HG03103 (cell line): ENCODE measurements at regions not wholly inside any gene's neighbourhood (a gene's known extent, or its start where the extent isn't known, plus 50 kb on each side); places are given as distances from the start of the nearest gene placed in this dataset.

Source experiments
- ATAC-seq: cut with Tn5 transposase; IDR thresholded peaks from one replicate; pipeline ENCODE4 v1.9.1; 2021; ENCODE audit warnings: low read depth; ENCODE audit not compliant: unreplicated experiment

DNA sequence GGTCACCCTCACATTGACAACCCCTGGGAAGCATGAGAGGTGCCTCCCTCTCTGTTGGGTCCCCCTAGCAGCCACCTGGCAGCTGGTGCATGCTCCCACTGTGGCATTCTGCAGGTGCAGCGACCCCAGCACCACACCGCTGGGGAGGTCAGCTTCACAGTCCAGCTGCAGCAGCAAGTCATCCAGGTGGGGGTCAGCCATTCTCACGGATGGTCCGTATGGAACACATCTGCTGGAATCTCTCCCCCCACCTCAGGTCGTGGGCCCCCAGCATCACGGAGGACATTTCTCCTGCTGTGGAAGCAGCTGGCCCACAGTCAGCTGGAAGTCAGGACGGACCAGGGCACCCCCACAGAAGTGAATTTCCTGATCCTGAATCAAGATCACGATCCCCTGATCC lies 201.3 kb downstream of the COG6 start:
- ATAC-seq, result no peak

DNA sequence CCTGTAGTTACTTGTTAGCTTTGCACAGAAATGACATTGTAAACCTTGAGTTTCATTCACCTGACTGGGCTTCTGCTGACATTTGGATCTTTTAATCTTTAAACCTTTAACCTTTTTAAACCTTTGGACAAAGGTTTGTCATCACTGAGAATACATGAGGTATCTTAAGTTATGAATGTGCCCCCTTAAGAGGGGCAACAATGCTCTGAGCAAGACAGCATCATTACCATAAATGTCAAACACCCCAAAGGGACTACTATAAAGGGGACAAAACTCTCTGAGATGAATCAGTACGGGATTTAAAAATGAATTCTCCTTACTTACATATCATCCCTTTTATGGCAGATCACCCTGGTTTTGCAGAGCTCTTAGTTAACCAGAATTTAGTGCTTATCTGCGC lies 203.3 kb downstream of the COG6 start:
- no peak for ATAC-seq

DNA sequence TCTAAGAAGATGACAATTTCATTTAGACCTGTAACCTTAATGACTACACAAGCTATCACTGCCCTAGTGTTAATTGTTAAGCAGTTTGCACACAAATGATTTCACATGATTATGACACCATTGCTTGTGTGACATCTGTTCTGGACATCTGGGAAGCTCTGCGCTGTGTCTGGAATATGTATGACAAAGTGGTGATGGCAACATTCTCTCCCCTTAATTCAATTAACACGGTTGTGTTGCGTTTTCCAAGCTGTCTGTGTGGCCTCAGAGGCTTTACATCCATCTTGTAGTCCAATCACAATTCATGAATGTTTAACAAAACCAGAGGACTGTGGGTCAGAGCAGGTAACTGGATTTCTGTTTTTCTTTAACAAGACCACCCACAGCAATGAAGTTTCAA lies 204.4 kb downstream of the COG6 start:
- no peak for ATAC-seq

- ATAC-seq, result no peak
These were observed 207.4 kb downstream of the COG6 start for GRCh38 chr13:39862900-39863299.

DNA sequence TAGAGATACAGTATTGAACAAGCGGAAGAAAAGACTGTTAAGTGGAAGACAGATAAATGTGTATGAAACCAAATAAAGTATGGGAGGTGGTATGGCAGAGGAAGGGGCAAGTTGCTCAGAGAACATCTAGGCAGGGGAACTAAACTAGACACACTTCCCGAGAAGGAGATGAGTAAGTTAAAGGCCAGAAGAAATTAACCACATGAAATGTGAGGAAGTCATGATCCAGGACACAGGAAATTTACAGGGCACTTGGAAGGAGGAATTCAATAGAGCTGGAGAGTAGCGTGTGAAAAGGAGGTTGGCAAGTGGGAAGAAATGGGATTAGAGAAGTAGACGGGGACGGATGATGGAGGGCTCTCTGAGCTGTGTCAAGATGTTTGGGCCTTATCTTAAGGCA lies 208.8 kb downstream of the COG6 start:
- no peak for ATAC-seq

- ATAC-seq, result no peak
These were observed 211.3 kb downstream of the COG6 start for GRCh38 chr13:39866722-39867121.

DNA sequence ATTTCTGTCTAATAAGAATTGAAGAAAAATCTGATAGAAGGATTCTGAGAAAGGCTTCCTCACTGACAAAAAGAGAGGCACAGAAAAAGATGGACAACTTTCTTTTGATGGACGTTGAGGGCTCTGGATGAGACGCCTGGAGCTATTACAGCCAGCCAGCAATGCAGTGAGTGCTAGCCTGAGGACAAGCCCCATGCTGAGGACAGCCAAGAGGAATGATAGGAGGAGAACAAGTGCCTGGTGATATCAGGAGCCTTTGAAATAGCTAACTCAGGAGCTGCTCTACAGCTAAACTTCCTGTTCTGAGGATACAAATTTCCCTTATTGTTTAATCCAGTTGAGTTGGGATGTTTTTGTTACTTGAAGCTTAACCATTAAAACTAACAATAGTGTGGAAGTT lies 212.3 kb downstream of the COG6 start:
- no peak for ATAC-seq

DNA sequence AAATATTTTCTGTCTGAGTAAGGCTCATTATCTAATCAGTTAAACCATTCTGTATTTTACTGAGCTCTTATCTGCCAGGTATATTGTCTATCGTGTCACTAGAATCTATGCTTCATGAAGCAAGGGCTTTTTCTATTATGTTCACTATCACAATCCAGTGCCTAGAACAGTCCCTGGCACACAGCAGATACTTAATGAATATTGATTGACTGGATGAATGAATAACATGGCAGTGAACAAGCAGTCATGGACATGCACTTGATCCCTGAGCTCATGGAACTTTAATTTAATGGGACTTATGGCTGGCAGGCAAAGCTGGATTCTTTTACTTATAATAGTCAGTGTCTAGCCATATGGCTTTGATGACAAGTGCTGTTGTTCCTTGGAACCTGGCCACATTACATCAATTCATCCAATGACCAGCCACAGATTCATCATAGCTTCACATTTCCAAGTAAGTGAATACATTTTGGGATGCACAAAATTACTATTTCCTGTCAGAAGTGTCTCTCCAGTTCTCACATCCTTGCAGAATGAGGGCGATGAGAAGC lies 214.8 kb downstream of the COG6 start:
- ATAC-seq, result no peak

- ATAC-seq, result no peak
These were observed 219.0 kb downstream of the COG6 start for GRCh38 chr13:39874331-39875053.

- ATAC-seq, result no peak
These were observed 219.9 kb downstream of the COG6 start for GRCh38 chr13:39875111-39875987.

GRCh38 chr13:39876258-39876657 lies 220.8 kb downstream of the COG6 start:
- ATAC-seq, result no peak

- no peak for ATAC-seq
These were observed 221.7 kb downstream of the COG6 start for GRCh38 chr13:39877134-39877533.

DNA sequence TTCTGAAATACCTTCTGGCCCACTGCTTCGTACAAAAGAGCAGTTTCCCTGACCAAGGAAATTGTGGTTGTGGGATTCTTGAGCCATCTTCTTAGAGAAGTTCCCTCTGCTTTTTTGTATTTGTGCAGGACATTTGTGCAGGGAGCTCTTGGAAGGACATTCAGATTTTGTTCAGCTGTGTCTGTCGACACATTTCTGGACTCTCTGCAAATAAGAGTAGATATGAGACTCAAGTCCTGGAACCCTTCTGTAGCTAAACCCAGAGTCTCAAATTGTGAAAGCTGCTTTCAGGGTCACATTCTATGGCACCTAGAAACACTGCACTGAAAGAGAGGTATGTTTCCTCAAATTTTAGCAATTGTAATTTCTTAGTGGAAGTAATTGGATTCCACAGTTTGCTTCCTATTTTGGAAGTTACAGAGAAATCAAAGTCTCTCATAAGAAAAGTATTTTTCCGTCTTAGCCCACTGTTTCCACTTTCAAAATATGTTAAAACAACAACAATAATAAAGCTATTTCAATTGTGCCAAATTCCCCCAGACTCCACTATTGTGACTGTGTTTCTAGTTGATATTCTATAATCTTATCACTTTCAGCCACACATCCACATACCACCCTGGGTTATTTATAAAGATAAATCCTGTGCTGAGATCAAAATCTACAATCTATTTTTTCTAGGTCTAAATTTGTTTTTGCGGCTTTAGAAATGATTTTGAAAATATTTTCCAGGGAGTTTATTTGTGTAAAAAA lies 224.0 kb downstream of the COG6 start:
- ATAC-seq, result no peak

- ATAC-seq, result no peak
These were observed 225.9 kb downstream of the COG6 start for GRCh38 chr13:39881383-39881782.

- no peak for ATAC-seq
These were observed 226.4 kb downstream of the COG6 start for GRCh38 chr13:39881887-39882286.

GRCh38 chr13:39884166-39884565 lies 228.7 kb downstream of the COG6 start:
- ATAC-seq, result no peak

DNA sequence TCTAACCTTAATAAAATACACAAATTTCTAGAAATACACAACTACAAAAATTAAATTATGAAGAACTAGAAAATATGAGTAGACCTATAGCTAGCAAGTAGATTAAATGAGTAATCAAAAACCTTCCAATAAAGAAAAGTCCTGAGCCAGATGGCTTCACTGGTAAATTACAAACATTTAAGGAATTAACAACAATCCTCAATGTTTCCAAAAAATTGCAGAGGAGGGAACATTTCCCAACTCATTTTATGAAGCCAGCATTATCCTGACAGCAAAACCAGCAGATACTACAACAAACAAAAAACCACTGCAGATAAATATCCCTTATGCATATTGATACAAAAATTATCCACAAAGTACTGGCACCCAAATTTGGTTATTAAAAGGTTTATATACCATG lies 230.9 kb downstream of the COG6 start:
- no peak for ATAC-seq

- no peak for ATAC-seq
These were observed 231.9 kb downstream of the COG6 start for GRCh38 chr13:39887387-39887786.

GRCh38 chr13:39888865-39889810 lies 233.7 kb downstream of the COG6 start:
- ATAC-seq, result no peak

GRCh38 chr13:39890537-39890936 lies 235.1 kb downstream of the COG6 start:
- ATAC-seq, result no peak
